GM19452 (cell line): ENCODE measurements at regions not wholly inside any gene's neighbourhood (a gene's known extent, or its start where the extent isn't known, plus 50 kb on each side); places are given as distances from the start of the nearest gene placed in this dataset.
"Not testable (repeated sequence)": the region's sequence is repeated elsewhere in the genome, so short reads cannot be mapped to it uniquely, and the experiment has no call there.

ENCODE experiments used
- ATAC-seq: cut with Tn5 transposase; IDR thresholded peaks from one replicate; pipeline ENCODE4 v1.9.1; 2021; ENCODE audit not compliant: unreplicated experiment

DNA sequence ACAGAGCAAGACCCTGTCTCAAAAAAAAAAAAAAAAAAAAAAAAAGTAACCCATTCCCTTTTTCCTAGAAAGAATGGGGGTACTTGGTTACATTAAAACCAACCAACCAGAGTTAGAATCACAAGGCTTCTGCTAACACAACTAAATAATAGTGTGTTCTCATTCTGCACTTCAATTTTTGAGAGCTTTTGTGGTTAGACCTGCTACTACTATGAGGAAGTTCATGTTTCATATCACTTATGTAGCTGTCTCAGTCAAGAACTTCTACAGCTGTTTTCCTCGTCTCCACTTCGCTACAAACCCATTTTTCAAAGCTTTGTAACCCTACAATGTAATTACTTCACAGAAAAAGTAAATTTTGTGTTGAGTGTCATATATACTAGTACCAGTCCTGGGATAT, 58.3 kb downstream of the PDHA2 start:
- ATAC-seq = no peak

DNA sequence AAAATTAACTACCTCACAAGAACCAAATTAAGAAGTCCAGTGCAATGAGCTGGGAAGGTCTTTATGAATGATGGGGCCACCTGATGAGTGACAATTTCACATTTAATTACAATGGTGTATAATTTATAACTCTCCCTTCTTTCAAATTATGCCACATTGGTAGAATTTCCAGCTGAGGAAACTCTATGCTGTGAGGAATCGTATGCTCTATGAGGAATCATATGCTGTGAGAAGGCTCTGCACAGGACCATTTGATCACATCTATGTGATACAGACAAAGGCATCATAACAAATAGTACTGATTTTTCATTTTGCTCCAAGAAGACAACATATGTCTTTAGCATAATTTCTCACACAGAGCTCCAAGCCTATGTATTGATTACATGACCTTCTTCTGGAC, 69.3 kb downstream of the PDHA2 start:
- no peak for ATAC-seq

DNA sequence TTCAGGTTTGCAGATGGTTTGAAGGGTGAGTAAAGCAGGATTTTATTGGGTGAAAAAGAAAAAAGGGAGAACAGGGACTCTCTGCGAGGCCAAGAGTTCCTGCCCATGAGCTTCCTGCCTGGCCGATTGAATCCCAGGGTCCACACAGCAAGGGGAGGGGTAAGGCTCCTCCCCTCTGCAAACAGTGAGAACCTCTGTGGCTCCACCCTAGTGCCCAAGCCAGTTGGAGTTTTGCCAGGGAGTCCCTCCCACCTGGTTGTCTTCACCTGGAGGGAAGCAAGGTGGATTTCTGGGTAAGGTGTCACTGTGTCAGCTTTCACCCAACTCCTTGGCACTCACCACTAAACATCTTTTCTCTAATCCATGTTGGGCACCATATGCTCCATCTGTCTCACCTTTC, 70.9 kb downstream of the PDHA2 start:
- no peak for ATAC-seq

DNA sequence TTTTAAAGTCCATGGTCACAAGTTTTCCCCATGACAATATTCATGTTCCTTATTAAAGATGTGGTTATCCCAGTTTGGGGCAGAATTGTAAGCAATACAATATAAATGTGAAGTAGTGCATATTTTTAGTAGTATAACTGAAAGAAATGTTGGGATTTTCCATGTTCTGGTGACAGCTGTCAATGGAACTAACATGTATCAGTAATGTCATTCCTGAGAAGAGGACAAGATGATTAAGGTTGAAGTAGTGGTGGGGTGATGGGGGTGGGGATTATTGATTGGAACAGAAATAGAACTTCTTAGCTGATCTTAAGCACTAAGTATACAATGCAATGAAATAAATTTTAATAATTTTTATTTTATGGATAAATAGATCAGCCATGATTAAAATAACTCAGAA, 81.6 kb downstream of the PDHA2 start:
- no peak for ATAC-seq

DNA sequence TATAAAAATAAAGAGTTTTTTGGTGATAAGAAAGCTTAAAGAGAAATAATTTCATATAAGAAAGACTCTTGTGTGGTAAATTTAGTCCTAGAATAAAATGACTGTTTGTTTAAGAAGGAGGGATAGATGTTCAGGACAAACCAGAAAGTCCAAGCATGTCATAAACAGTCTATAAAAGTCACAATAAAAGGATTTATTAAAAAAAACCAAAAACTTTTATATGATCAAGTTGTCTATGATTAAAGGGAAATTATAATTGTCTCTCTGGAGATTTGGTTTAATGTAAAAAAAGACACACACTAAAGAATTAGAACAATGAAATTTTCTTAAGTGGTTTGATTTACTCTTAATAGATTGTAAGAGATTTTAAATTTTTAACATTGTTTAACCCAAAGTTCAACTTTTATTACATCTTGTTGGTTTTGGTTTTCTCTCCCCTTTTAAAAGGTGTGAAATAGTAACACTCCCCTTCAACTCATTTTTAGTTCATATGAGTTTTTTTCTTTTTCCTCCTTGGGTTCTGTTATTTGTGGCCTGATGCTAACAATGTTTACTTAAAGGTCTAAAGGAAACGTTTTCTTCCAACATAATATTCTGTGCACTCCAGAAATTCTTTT, 89.7 kb downstream of the PDHA2 start:
- ATAC-seq = no peak

DNA sequence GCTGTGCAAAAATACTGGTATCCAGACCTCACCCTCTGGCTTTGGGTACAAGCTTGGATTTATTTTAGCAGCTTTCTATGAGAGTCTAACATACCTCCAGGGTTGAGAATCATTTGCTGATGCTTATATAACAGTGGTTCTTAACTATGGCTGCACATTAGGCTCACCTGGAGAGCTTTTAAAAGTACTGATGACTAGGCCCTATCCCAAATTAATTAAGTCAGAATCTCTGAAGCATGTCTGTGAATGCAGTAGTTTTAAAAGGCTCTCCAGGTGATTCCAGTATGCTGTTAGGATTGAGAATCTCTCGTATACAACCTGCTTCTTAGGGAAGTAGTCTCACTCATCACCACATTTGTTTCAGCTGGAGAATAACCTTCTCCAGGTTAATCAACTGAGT, 99.2 kb downstream of the PDHA2 start:
- ATAC-seq = no peak

DNA sequence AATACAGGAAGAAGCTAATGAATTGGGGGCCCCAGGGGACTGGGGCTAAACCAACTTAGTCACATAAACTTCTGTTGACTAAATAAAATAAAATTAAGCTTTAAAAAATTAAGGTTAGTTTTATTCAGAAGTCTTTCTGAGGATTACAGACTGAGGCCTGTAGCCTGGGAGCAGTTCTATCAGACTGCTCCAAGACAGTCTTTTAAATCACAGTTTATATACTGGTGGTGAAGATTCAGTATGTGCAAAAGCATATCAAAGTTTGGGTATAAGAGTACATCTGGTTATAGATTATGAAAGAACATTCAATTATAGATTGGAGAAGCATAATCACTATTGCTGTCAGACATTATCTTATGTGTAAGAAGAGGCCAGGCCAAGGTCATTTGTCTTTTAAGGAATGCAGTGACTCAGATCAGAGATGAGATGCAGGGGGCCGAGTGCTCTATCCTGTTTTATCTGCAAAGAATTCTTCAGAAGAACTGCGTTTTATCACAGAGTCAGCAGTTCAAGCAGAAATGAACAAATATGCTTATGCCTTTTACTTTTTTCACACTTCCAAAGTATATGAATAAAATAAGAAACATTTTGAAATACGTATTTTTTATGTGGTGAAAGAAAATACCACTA, 109.4 kb downstream of the PDHA2 start:
- ATAC-seq = no peak

DNA sequence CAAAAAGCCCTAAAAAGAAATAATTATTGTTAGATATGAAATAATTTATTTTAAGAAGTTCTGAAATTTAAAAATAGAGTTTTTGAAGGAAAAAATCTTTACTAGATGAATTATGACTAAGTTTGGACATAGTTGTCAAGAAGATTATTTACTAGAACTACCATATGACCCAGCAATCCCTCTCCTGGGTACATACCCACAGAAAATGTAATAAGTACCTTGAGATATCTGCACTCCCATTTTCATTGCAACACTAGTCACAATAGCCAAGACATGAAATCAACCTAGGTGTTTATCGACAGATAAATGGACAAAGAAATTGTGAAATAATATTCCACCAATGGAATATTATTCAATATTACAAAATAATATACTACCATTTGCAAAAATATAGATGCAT, 109.9 kb downstream of the PDHA2 start:
- ATAC-seq = no peak

DNA sequence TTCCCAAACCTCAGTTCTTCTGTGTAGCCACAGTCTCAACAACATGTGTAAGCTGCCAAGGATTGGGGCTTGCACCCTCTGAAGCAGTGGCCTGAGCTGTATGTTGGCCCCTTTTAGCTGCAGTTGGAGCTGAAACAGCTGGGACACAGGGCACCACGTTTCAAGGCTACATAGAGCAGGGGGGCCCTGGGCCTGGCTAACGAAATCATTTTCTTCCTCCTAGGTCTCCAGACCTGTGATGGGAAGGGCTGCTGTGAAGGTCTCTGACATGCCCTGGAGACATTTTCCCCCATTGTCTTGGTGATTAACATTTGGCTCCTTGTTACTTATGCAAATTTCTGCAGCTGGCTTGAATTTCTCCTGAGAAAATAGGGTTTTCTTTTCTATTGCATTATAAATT, 112.6 kb downstream of the PDHA2 start:
- not testable (repeated sequence) for ATAC-seq

DNA sequence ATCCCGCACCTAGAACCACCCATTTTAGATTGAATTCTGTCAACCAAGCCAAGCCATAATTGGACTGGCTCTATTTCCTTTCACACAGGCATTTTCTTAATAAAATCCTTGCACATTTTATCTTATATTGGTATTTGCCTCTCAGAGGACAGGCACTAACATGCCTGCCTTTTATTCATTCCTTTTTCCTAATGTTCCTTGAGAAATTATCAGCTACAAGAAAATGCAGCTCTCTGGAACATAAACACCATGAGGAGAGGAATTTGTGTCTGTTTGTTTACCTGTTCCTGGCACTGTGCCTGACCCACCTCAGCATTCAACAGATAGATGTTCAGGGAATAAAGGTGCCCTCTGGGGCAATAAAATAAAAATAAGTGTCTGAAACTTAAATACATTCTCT, 116.2 kb downstream of the PDHA2 start:
- no peak for ATAC-seq

DNA sequence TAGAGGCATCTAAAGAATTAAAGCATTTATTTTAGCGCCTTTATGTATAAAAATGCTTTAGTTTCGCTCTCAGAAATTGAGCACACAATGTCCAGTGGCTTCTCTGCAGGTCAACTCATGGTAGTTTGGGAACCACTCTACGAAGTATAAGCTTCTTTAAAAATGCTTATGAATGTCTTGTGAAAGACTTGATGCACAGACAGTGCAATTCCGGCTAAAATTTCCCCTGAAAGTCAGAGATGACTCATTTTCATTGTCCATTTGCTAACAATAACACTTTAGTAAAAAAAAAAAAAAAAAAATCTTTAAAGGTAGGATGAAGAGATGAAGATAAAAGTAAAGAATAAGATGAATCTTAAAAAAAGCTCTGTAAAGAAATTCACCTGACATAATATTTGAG, 117.2 kb downstream of the PDHA2 start:
- ATAC-seq = no peak

DNA sequence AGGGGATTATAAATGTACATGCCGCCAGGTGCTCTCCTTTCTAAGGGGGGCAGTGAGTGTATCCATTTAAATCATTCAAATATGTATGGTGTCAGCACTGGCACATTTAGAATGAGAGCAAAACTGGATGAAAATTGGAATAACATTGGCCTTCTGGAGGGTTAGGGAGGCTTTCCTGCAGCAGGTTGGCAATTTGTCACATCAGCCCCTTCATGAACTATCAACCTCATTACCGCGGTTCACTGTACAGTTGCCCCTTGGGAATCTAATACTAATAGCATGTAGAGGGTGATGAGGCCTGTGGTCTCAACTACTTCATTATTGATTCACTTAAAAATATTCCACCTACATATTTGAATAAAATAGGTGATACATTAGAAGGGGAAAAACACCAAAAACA, 117.9 kb downstream of the PDHA2 start:
- ATAC-seq = no peak

DNA sequence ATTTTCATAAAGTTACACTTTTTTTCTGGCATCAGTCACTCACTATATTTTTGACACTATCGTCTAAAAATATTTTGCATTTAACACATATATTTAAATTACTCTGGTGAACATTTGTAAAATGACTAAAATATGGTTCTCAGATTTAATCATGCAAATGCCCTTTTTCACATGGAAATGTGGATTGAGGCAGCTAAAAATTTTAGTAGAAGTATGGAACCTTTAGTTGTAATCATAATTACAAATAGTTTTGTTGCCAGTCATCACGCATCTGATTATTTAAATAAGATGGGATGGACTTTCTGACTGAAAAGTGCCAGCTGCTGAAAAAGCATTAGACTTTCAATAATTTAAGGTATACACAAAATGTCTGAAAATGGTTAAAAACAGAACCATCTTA, 119.3 kb downstream of the PDHA2 start:
- ATAC-seq = no peak

DNA sequence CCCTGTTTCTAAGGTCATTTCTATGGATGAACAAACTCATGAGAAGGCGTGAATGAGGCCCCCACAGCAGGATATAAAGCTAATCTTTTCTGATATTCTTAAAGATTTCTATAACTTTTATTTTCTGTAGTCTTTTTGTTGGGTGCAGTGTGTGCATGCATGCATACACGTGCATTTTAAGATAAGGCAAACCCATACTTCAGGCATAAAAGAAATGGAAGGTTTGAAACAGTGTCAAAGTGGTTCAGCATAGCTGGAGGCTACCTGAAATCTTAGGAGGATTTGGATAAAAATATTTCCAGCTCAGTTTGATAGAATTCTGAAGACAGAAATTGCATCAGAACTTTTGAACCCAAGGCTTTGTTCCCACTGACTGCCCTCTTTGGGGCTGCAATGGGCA, 119.7 kb downstream of the PDHA2 start:
- no peak for ATAC-seq

DNA sequence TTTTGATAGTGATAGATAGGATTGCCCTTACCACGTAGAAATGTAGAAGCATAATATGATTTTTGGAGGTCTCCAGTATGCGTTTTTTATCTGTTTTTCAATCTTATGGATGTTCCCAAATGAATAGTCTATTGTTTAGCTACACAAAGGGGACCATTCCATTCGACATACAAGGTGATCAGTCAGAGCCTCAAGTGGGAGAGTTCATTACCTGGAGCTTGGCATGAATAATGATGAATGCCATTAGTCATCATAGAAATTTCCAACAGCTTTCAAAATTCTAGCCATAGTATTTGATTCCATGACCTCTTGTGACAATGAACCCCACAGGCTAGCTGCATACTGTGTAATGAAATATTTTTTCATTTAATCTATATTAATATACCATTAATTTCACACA, 123.6 kb downstream of the PDHA2 start:
- no peak for ATAC-seq

DNA sequence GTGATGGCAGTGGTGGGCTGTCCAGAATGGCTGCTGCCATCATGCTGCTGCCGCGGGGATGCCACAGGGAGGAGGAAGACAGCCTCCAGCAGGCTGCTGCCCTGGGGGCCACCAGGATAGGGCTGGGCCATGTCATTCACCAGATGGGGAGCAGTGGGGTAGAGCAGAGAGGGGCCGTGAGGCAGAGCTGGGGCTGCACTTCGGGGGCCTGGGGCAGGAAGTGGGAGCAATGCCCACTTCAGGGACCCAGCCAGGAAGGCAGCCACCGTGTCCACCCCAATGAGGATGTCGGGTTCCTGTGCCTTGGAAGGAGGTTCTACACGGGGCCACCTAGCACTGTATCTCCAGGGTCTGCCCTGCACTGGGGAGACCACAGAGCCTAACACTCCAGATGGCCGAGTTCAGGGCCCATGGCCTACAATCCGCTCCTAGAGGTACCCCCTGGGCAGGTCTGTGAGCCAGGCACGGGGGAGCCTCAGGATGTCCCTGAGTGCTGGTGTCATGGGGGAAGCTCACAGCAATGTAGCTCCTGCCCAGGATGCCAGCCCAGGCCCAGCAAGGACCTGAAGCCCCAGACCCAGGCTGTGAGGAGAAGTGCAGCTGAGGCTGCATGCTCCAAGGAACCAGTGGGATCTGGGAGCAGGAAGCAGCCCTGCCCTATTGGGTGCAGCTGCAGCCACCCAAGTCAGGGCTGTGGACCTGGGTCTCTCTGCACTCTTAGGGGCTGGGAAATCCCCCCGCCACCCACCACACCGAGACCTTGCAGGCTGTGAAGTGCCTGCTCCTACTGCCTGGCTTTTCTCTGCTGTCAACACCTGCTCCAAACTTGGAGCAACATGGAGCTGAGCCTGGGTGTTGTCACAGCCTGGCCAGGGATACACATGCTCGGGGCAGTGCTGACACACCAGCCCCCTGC, 140.3 kb downstream of the PDHA2 start:
- ATAC-seq = no peak

DNA sequence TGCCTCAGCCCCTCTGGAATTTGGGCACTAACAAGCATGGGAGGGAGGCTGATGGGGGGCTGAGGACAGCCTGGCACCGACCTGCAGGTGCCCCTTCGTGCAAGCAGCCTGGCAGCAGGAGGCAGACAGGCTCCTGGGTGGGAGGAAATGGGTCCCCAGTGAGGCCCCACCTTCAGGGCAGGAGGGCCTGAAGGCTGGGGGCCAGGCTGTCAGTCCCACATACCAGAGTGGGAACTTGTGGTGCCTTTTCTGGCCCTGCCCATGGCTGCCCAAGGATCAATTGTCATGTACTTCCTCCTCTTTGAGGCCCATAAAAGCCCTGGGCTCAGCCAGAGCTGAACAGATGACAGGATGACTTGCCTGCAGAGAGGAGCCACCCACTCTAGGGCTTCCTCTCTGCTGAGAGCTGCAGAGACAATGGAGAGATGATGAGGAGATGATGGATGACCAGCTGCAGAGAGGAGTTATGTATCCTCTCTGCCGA, 141.0 kb downstream of the PDHA2 start:
- no peak for ATAC-seq

DNA sequence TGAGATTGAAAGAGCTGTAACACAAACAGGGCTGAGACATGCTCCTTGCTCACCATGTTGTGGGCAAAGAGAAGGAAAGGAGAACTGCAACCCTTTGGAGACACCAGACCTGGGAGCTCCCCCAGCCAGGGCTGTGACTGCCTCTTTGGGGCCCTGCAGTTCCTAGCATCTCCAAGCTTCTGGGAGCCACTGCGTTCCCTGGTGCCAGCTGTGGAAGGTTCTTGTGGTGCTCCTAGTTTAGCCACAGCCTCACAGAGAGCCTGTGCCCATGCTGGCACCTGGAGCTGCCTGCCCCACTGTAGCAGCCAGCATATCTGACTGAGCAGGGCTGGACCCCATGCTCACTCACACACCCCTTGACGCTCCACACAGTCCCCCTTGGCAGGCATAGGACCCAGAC, 141.7 kb downstream of the PDHA2 start:
- ATAC-seq = no peak

DNA sequence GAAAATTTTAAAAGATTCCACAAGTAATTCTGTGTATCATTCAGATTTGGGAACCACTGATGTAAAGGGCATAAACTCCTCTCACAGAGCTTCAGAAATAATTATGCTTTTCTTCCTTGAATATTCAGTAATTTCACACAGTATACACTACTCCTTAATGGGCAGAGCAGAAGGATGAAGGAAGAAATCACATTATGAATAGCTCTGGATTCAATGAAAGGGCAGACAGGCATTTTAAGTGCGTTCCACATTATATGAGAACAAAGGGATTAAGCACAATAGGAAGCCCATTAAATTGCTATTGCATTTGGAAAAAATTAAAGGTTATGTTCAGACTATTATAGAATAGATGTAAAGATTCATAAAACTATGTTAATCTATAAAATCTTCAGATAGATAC, 142.6 kb downstream of the PDHA2 start:
- ATAC-seq = no peak

DNA sequence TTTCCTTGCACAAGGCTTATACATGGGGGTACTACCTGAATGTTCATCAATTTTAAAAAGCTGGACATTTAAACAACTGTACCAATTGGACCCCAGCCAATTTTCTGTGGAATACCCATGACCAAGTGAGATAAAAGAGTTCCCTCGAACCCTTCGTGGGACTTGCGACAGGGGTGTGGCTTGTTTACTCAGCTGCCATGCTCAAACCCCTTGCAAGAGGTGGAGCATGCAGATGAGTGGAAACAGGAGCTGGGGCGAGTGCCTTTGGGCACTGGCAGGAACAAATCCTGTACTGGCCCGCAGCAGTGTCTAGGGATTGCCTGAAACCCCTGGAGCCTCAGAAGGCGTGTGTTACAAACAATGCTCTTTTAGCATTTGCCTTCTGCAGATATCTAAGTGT, 144.2 kb downstream of the PDHA2 start:
- no peak for ATAC-seq

DNA sequence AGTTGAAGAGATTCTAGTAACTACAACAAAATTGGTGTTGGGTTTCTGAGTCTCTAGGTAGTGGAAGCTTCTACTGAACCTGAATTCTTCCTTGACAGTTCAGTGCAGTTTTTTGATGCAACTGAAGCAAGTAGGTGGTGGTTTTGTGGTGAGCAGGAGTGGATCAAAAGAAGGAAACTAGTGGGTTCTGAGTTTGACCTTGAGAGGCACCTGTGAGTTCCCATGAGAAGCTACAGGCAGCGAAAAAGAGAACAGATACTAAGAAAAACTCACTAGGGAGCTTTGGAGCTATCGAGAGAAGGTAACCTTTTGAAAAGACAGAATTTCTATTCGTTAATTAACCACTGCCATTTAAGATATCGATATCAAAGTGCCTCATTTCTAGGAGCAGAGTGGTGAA, 145.2 kb downstream of the PDHA2 start:
- no peak for ATAC-seq
